ENCODE measurements at regions not wholly inside any gene's neighbourhood (a gene's known extent, or its start where the extent isn't known, plus 50 kb on each side); places are given as distances from the start of the nearest gene placed in this dataset.
"Not testable (repeated sequence)": the region's sequence is repeated elsewhere in the genome, so short reads cannot be mapped to it uniquely, and the experiment has no call there.

GRCh38 chr5:91598216-91598615 is 215.1 kb upstream of the ARRDC3 start:
- no peak overlapping the region for H3K4me3 Mint-ChIP-seq (ENCODE audit: unreplicated experiment)
- no peak for TF ChIP-seq CTCF (IDR thresholded peaks at IDR 0.05)
- no peak overlapping the region for H3K27ac Mint-ChIP-seq (ENCODE audit: unreplicated experiment)
- H3K27me3 Mint-ChIP-seq (ENCODE audit: low read depth): no peaks in the 10 kb centered on the region
- peaks cover 6% of the 10 kb centered on the region for H3K36me3 Mint-ChIP-seq (ENCODE audit: low read depth)
- peaks cover 19% of the 10 kb centered on the region for H3K9me3 Mint-ChIP-seq (ENCODE audit: low read depth)
- H3K4me1 Mint-ChIP-seq (ENCODE audit: low read depth): peaks cover 12% of the 10 kb centered on the region
- no peak for DNase-seq (ENCODE audit: low spot score)

- H3K9me3 Mint-ChIP-seq (ENCODE audit: low read depth): peaks cover 35% of the 10 kb centered on the region
Observed at GRCh38 chr5:91595424-91595823, 212.3 kb upstream of the ARRDC3 start.

GRCh38 chr5:91591076-91591475 is 208.0 kb upstream of the ARRDC3 start:
- no peak overlapping the region for H3K27ac Mint-ChIP-seq (ENCODE audit: unreplicated experiment)
- DNase-seq (ENCODE audit: low spot score): no peak
- no peak for TF ChIP-seq CTCF (IDR thresholded peaks at IDR 0.05)
- H3K36me3 Mint-ChIP-seq (ENCODE audit: low read depth): peaks cover 13% of the 10 kb centered on the region
- H3K4me3 Mint-ChIP-seq (ENCODE audit: unreplicated experiment): no peak overlapping the region
- H3K27me3 Mint-ChIP-seq (ENCODE audit: low read depth): no peaks in the 10 kb centered on the region
- H3K9me3 Mint-ChIP-seq (ENCODE audit: low read depth): peaks cover 41% of the 10 kb centered on the region
- peaks cover 9% of the 10 kb centered on the region for H3K4me1 Mint-ChIP-seq (ENCODE audit: low read depth)

More at GRCh38 chr5:91595424-91595823, 212.3 kb upstream of the ARRDC3 start:
- DNase-seq (ENCODE audit: low spot score): no peak
- TF ChIP-seq CTCF (IDR thresholded peaks at IDR 0.05): no peak
- H3K4me1 Mint-ChIP-seq (ENCODE audit: low read depth): peaks cover 9% of the 10 kb centered on the region
- no peaks in the 10 kb centered on the region for H3K27me3 Mint-ChIP-seq (ENCODE audit: low read depth)
- no peak overlapping the region for H3K27ac Mint-ChIP-seq (ENCODE audit: unreplicated experiment)
- H3K4me3 Mint-ChIP-seq (ENCODE audit: unreplicated experiment): no peak overlapping the region
- H3K36me3 Mint-ChIP-seq (ENCODE audit: low read depth): peaks cover 12% of the 10 kb centered on the region

- no peak overlapping the region for H3K4me3 Mint-ChIP-seq (ENCODE audit: unreplicated experiment)
- no peak for TF ChIP-seq CTCF (IDR thresholded peaks at IDR 0.05)
- no peaks in the 10 kb centered on the region for H3K4me1 Mint-ChIP-seq (ENCODE audit: low read depth)
- H3K27me3 Mint-ChIP-seq (ENCODE audit: low read depth): no peaks in the 10 kb centered on the region
- DNase-seq (ENCODE audit: low spot score): no peak
- H3K27ac Mint-ChIP-seq (ENCODE audit: unreplicated experiment): no peak overlapping the region
- peaks cover 14% of the 10 kb centered on the region for H3K9me3 Mint-ChIP-seq (ENCODE audit: low read depth)
- peaks cover 6% of the 10 kb centered on the region for H3K36me3 Mint-ChIP-seq (ENCODE audit: low read depth)
Observed at GRCh38 chr5:91586232-91586631, 203.1 kb upstream of the ARRDC3 start.

GRCh38 chr5:91584352-91584751 is 201.2 kb upstream of the ARRDC3 start:
- DNase-seq (ENCODE audit: low spot score): no peak
- H3K4me3 Mint-ChIP-seq (ENCODE audit: unreplicated experiment): no peak overlapping the region
- no peaks in the 10 kb centered on the region for H3K27me3 Mint-ChIP-seq (ENCODE audit: low read depth)
- TF ChIP-seq CTCF (IDR thresholded peaks at IDR 0.05): no peak
- H3K4me1 Mint-ChIP-seq (ENCODE audit: low read depth): no peaks in the 10 kb centered on the region
- no peak overlapping the region for H3K27ac Mint-ChIP-seq (ENCODE audit: unreplicated experiment)
- peaks cover 9% of the 10 kb centered on the region for H3K9me3 Mint-ChIP-seq (ENCODE audit: low read depth)
- peaks cover 2% of the 10 kb centered on the region for H3K36me3 Mint-ChIP-seq (ENCODE audit: low read depth)

- not testable (repeated sequence) for H3K4me3 Mint-ChIP-seq (ENCODE audit: unreplicated experiment); H3K36me3 Mint-ChIP-seq (ENCODE audit: low read depth); H3K27me3 Mint-ChIP-seq (ENCODE audit: low read depth); DNase-seq (ENCODE audit: low spot score); H3K27ac Mint-ChIP-seq (ENCODE audit: unreplicated experiment)
- Mint-ChIP-seq H3K9me3 (ENCODE audit: low read depth) (peaks cover 38% of the 10 kb centered on the region), H3K4me1 (ENCODE audit: low read depth) (peaks cover 23% of the 10 kb centered on the region)
Observed at GRCh38 chr5:91566012-91566411, 182.9 kb upstream of the ARRDC3 start.
